Nephron (organoid): ENCODE measurements at regions not wholly inside any gene's neighbourhood (a gene's known extent, or its start where the extent isn't known, plus 50 kb on each side); places are given as distances from the start of the nearest gene placed in this dataset.

ENCODE experiments used
- H3K27ac Mint-ChIP-seq, 3 experiments: 2 replicates each; pipeline ENCODE4 v1.8.0; 2020; ENCODE audit warnings: mixed read lengths in 3 of 3, mild to moderate bottlenecking in 2 of 3, moderate library complexity in 1 of 3
- H3K27me3 Mint-ChIP-seq: 2 replicates; pipeline ENCODE4 v1.8.0; 2021; ENCODE audit warnings: low read depth, mild to moderate bottlenecking, moderate library complexity, mixed read lengths
- H3K36me3 Mint-ChIP-seq: 2 replicates; pipeline ENCODE4 v1.8.0; 2020; ENCODE audit warnings: low read depth, mixed read lengths
- H3K4me1 Mint-ChIP-seq: 2 replicates; pipeline ENCODE4 v1.8.0; 2020; ENCODE audit warnings: mixed read lengths
- H3K4me3 Mint-ChIP-seq, 3 experiments: 2 replicates each; pipeline ENCODE4 v1.8.0; 2020; ENCODE audit warnings: mild to moderate bottlenecking in 3 of 3, mixed read lengths in 3 of 3, moderate library complexity in 2 of 3
- H3K9me3 Mint-ChIP-seq: 2 replicates; pipeline ENCODE4 v1.8.0; 2020; ENCODE audit warnings: mixed read lengths
- TF ChIP-seq, protein P1 (sequence below), 3 experiments: fragments of 200-600 bp; sonication (generic); IDR thresholded peaks; one replicate each; pipeline ENCODE4 v1.5.0; 2021; ENCODE audit warnings: antibody characterized with exemption in 3 of 3; ENCODE audit not compliant: unreplicated experiment in 3 of 3

- Mint-ChIP-seq H3K27me3 (no peaks in the 10 kb centered on the region), H3K36me3 (no peaks in the 10 kb centered on the region), H3K4me1 (no peaks in the 10 kb centered on the region), H3K4me3 (no peak overlapping the region), H3K9me3 (peaks cover 4% of the 10 kb centered on the region), H3K27ac (no peak overlapping the region)
- TF ChIP-seq, protein P1, sequence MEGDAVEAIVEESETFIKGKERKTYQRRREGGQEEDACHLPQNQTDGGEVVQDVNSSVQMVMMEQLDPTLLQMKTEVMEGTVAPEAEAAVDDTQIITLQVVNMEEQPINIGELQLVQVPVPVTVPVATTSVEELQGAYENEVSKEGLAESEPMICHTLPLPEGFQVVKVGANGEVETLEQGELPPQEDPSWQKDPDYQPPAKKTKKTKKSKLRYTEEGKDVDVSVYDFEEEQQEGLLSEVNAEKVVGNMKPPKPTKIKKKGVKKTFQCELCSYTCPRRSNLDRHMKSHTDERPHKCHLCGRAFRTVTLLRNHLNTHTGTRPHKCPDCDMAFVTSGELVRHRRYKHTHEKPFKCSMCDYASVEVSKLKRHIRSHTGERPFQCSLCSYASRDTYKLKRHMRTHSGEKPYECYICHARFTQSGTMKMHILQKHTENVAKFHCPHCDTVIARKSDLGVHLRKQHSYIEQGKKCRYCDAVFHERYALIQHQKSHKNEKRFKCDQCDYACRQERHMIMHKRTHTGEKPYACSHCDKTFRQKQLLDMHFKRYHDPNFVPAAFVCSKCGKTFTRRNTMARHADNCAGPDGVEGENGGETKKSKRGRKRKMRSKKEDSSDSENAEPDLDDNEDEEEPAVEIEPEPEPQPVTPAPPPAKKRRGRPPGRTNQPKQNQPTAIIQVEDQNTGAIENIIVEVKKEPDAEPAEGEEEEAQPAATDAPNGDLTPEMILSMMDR (IDR thresholded peaks at IDR 0.05; ENCODE audit: unreplicated experiment in 3 of 3): no peak
Measured at GRCh38 chr7:119982884-119983283, 290.1 kb upstream of the KCND2 start.

GRCh38 chr7:119983468-119983867 is 289.5 kb upstream of the KCND2 start:
- H3K27ac Mint-ChIP-seq: no peak overlapping the region
- H3K4me3 Mint-ChIP-seq: no peak overlapping the region
- TF ChIP-seq, protein P1 (IDR thresholded peaks at IDR 0.05; ENCODE audit: unreplicated experiment in 3 of 3): no peak
- no peaks in the 10 kb centered on the region for H3K36me3 Mint-ChIP-seq
- H3K4me1 Mint-ChIP-seq: no peaks in the 10 kb centered on the region
- no peaks in the 10 kb centered on the region for H3K27me3 Mint-ChIP-seq
- peaks cover 4% of the 10 kb centered on the region for H3K9me3 Mint-ChIP-seq

GRCh38 chr7:119984247-119984646 is 288.7 kb upstream of the KCND2 start:
- peaks cover 4% of the 10 kb centered on the region for H3K9me3 Mint-ChIP-seq
- H3K27ac Mint-ChIP-seq: no peak overlapping the region
- TF ChIP-seq, protein P1 (IDR thresholded peaks at IDR 0.05; ENCODE audit: unreplicated experiment in 3 of 3): no peak
- no peaks in the 10 kb centered on the region for H3K4me1 Mint-ChIP-seq
- no peaks in the 10 kb centered on the region for H3K27me3 Mint-ChIP-seq
- H3K4me3 Mint-ChIP-seq: no peak overlapping the region
- no peaks in the 10 kb centered on the region for H3K36me3 Mint-ChIP-seq

DNA sequence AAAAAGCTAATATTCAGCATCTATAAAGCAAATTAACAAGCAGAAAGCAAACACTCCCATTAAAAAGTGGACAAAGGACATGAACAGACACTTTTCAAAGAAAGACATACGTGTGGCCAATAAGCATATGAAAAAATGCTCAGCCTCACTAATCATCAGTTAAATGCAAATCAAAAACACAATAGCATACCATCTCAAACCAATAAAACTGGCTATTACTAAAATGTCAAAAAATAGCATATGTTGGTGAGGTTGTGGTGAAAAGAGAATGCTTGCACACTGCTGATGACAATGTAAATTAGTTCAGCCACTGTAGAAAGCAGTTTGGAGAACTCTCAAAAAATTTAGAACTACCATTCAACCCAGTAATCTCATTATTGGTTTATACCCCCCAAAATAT is 284.6 kb upstream of the KCND2 start:
- H3K4me1 Mint-ChIP-seq: no peaks in the 10 kb centered on the region
- no peaks in the 10 kb centered on the region for H3K27me3 Mint-ChIP-seq
- TF ChIP-seq, protein P1 (IDR thresholded peaks at IDR 0.05; ENCODE audit: unreplicated experiment in 3 of 3): no peak
- H3K4me3 Mint-ChIP-seq: no peak overlapping the region
- H3K27ac Mint-ChIP-seq: no peak overlapping the region
- H3K36me3 Mint-ChIP-seq: no peaks in the 10 kb centered on the region
- H3K9me3 Mint-ChIP-seq: peaks cover 3% of the 10 kb centered on the region

GRCh38 chr7:119994928-119995327 is 278.0 kb upstream of the KCND2 start:
- no peaks in the 10 kb centered on the region for H3K27me3 Mint-ChIP-seq

DNA sequence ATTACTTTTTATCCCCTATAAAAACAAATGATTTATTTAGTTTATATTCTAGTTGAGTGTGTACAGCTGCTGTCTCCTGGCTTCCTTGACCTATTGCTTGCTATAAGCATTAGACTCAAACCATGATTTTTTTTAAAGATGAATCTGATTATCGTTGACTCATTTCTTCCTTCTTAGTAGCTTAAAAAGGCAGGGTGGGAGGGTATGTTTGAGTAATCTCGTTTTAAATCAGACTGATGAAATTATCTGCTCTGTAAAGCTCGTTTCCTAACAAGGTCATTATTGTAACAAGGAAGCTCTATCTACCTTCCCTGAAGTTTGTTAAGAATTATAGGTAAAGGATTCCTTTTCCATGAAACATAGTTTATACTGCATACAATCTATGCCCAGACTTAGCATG is 276.3 kb upstream of the KCND2 start:
- TF ChIP-seq, protein P1 (IDR thresholded peaks at IDR 0.05; ENCODE audit: unreplicated experiment in 3 of 3): no peak
- H3K9me3 Mint-ChIP-seq: peaks cover 7% of the 10 kb centered on the region
- no peak overlapping the region for H3K4me3 Mint-ChIP-seq
- H3K4me1 Mint-ChIP-seq: no peaks in the 10 kb centered on the region
- no peaks in the 10 kb centered on the region for H3K27me3 Mint-ChIP-seq
- no peaks in the 10 kb centered on the region for H3K36me3 Mint-ChIP-seq
- no peak overlapping the region for H3K27ac Mint-ChIP-seq

More at GRCh38 chr7:119994928-119995327, 278.0 kb upstream of the KCND2 start:
- Mint-ChIP-seq H3K9me3 (peaks cover 10% of the 10 kb centered on the region), H3K4me1 (no peaks in the 10 kb centered on the region), H3K4me3 (no peak overlapping the region), H3K36me3 (no peaks in the 10 kb centered on the region), H3K27ac (no peak overlapping the region)
- TF ChIP-seq, protein P1 (IDR thresholded peaks at IDR 0.05; ENCODE audit: unreplicated experiment in 3 of 3): no peak
